ENCODE measurements at regions not wholly inside any gene's neighbourhood (a gene's known extent, or its start where the extent isn't known, plus 50 kb on each side); places are given as distances from the start of the nearest gene placed in this dataset.

GRCh38 chr10:62462461-62462860 lies 88.3 kb downstream of the ZNF365 start:
- no peak for TF ChIP-seq CTCF (conservative IDR thresholded peaks at IDR 0.05)
- no peak overlapping the region for H3K4me3 ChIP-seq (ENCODE audit: low read length)
- H3K27me3 ChIP-seq (ENCODE audit: control insufficient read depth, insufficient read depth, low read length, poor library complexity, severe bottlenecking) = no peaks in the 10 kb centered on the region
- Mint-ChIP-seq H3K4me3 (no peak overlapping the region), H3K9me3 (no peaks in the 10 kb centered on the region), H3K36me3 (ENCODE audit: low read depth) (no peaks in the 10 kb centered on the region), H3K4me1 (no peaks in the 10 kb centered on the region), H3K27ac (no peak overlapping the region), H3K27me3 (ENCODE audit: insufficient read depth) (peaks cover 2% of the 10 kb centered on the region)
- H3K36me3 ChIP-seq (ENCODE audit: control insufficient read depth, insufficient read depth, low read length) = no peaks in the 10 kb centered on the region
- H3K27ac ChIP-seq (ENCODE audit: low read depth, low read length) = no peak overlapping the region
- 95 to 100% methylated on average over 1 of the region's 1 CpG for WGBS, 2 experiments (ENCODE audit: insufficient coverage in 1 of 2, insufficient read length in 1 of 2)
- no peak for DNase-seq
- no peak overlapping the region for H3K9ac ChIP-seq (ENCODE audit: extremely low read depth, low read length, poor library complexity, severe bottlenecking)
- no peaks in the 10 kb centered on the region for H3K9me3 ChIP-seq (ENCODE audit: control insufficient read depth, low read length)
- no peaks in the 10 kb centered on the region for H3K4me1 ChIP-seq (ENCODE audit: control insufficient read depth, insufficient read depth, low read length)

GRCh38 chr10:62463364-62463763 lies 89.2 kb downstream of the ZNF365 start:
- no peaks in the 10 kb centered on the region for H3K4me1 ChIP-seq (ENCODE audit: control insufficient read depth, insufficient read depth, low read length)
- no peaks in the 10 kb centered on the region for H3K36me3 ChIP-seq (ENCODE audit: control insufficient read depth, insufficient read depth, low read length)
- H3K4me1 Mint-ChIP-seq = no peaks in the 10 kb centered on the region
- peaks cover 2% of the 10 kb centered on the region for H3K27me3 Mint-ChIP-seq (ENCODE audit: insufficient read depth)
- 75 to 79% methylated on average over 2 to 3 of the region's 3 CpGs for WGBS, 2 experiments (ENCODE audit: insufficient coverage in 1 of 2, insufficient read length in 1 of 2)
- no peaks in the 10 kb centered on the region for H3K36me3 Mint-ChIP-seq (ENCODE audit: low read depth)
- H3K27me3 ChIP-seq (ENCODE audit: control insufficient read depth, insufficient read depth, low read length, poor library complexity, severe bottlenecking) = no peaks in the 10 kb centered on the region
- no peak overlapping the region for H3K27ac Mint-ChIP-seq
- TF ChIP-seq CTCF (conservative IDR thresholded peaks at IDR 0.05) = no peak
- no peak overlapping the region for H3K27ac ChIP-seq (ENCODE audit: low read depth, low read length)
- no peak overlapping the region for H3K4me3 Mint-ChIP-seq
- H3K9ac ChIP-seq (ENCODE audit: extremely low read depth, low read length, poor library complexity, severe bottlenecking) = no peak overlapping the region
- H3K9me3 ChIP-seq (ENCODE audit: control insufficient read depth, low read length) = no peaks in the 10 kb centered on the region
- no peak for DNase-seq
- H3K9me3 Mint-ChIP-seq = no peaks in the 10 kb centered on the region
- no peak overlapping the region for H3K4me3 ChIP-seq (ENCODE audit: low read length)

GRCh38 chr10:62464308-62464707 lies 90.1 kb downstream of the ZNF365 start:
- WGBS, 2 experiments (ENCODE audit: insufficient coverage in 1 of 2, insufficient read length in 1 of 2) = 86% methylated on average over 2 of the region's 2 CpGs; no CpG with 5 or more reads in 1 of the 2 experiments
- Mint-ChIP-seq H3K27ac (no peak overlapping the region), H3K4me1 (no peaks in the 10 kb centered on the region), H3K4me3 (no peak overlapping the region), H3K36me3 (ENCODE audit: low read depth) (no peaks in the 10 kb centered on the region), H3K9me3 (no peaks in the 10 kb centered on the region), H3K27me3 (ENCODE audit: insufficient read depth) (no peaks in the 10 kb centered on the region)
- H3K9ac ChIP-seq (ENCODE audit: extremely low read depth, low read length, poor library complexity, severe bottlenecking) = no peak overlapping the region
- H3K9me3 ChIP-seq (ENCODE audit: control insufficient read depth, low read length) = no peaks in the 10 kb centered on the region
- H3K27me3 ChIP-seq (ENCODE audit: control insufficient read depth, insufficient read depth, low read length, poor library complexity, severe bottlenecking) = no peaks in the 10 kb centered on the region
- TF ChIP-seq CTCF (conservative IDR thresholded peaks at IDR 0.05) = no peak
- H3K27ac ChIP-seq (ENCODE audit: low read depth, low read length) = no peak overlapping the region
- no peak overlapping the region for H3K4me3 ChIP-seq (ENCODE audit: low read length)
- H3K4me1 ChIP-seq (ENCODE audit: control insufficient read depth, insufficient read depth, low read length) = no peaks in the 10 kb centered on the region
- no peaks in the 10 kb centered on the region for H3K36me3 ChIP-seq (ENCODE audit: control insufficient read depth, insufficient read depth, low read length)
- DNase-seq = no peak

Data from endodermal cell (in vitro differentiated cells).